Loucy (cell line): ENCODE measurements at regions not wholly inside any gene's neighbourhood (a gene's known extent, or its start where the extent isn't known, plus 50 kb on each side); places are given as distances from the start of the nearest gene placed in this dataset.

ENCODE experiments used
- H2AFZ ChIP-seq: fragments of 200-600 bp; sonication (generic); 2 replicates; pipeline ENCODE4 v1.6.0; 2016; ENCODE audit warnings: antibody characterized with exemption, mild to moderate bottlenecking, low read length, moderate library complexity
- H3F3A ChIP-seq: fragments of 200-600 bp; 2 replicates; pipeline ENCODE4 v1.6.0; 2016; ENCODE audit warnings: antibody characterized with exemption, low read depth, mild to moderate bottlenecking
- H3K27me3 ChIP-seq: fragments of 200-600 bp; sonication (generic); 2 replicates; pipeline ENCODE4 v1.6.1; 2014; ENCODE audit warnings: low read length, mild to moderate bottlenecking; ENCODE audit not compliant: insufficient read depth, poor library complexity, severe bottlenecking
- H3K36me3 ChIP-seq: fragments of 200-600 bp; sonication (generic); 2 replicates; pipeline ENCODE4 v1.6.1; 2016; ENCODE audit warnings: low read length; ENCODE audit not compliant: insufficient read depth
- H3K4me1 ChIP-seq: fragments of 200-600 bp; sonication (generic); 2 replicates; pipeline ENCODE4 v1.5.1; 2014; ENCODE audit warnings: low read length, mild to moderate bottlenecking; ENCODE audit not compliant: insufficient read depth, poor library complexity, severe bottlenecking
- H3K4me2 ChIP-seq: fragments of 200-600 bp; sonication (generic); 2 replicates; pipeline ENCODE4 v1.6.0; 2014; ENCODE audit warnings: antibody characterized with exemption, low read length, low read depth, mild to moderate bottlenecking; ENCODE audit not compliant: poor library complexity, severe bottlenecking
- H3K4me3 ChIP-seq: fragments of 200-600 bp; sonication (generic); 2 replicates; pipeline ENCODE4 v1.5.1; 2014; ENCODE audit warnings: low read length, mild to moderate bottlenecking, mixed read lengths; ENCODE audit not compliant: poor library complexity, severe bottlenecking
- H3K79me2 ChIP-seq: fragments of 200-600 bp; sonication (generic); 2 replicates; pipeline ENCODE4 v1.6.1; 2014; ENCODE audit warnings: low read length; ENCODE audit not compliant: insufficient read depth
- H3K9ac ChIP-seq: fragments of 200-600 bp; sonication (generic); 2 replicates; pipeline ENCODE4 v1.6.0; 2014; ENCODE audit warnings: mild to moderate bottlenecking, low read depth, low read length, moderate library complexity; ENCODE audit not compliant: poor library complexity, severe bottlenecking
- H3K9me2 ChIP-seq: fragments of 200-600 bp; sonication (generic); replicated peaks from 2 replicates; pipeline ENCODE4 v1.6.1; 2016; ENCODE audit warnings: low read depth, low read length, mixed read lengths
- H3K9me3 ChIP-seq: fragments of 200-600 bp; sonication (generic); 2 replicates; pipeline ENCODE4 v1.6.1; 2014; ENCODE audit warnings: mild to moderate bottlenecking, antibody characterized with exemption, low read length, low read depth; ENCODE audit not compliant: insufficient read depth
- H4K20me1 ChIP-seq: fragments of 200-600 bp; sonication (generic); 2 replicates; pipeline ENCODE4 v1.6.0; 2014; ENCODE audit warnings: antibody characterized with exemption, low read length, mild to moderate bottlenecking; ENCODE audit not compliant: insufficient read depth, poor library complexity, severe bottlenecking
- EZH2phosphoT487 ChIP-seq: fragments of 200-600 bp; IDR thresholded peaks from 2 replicates; pipeline ENCODE4 v1.6.1; 2018; ENCODE audit warnings: antibody characterized with exemption, mild to moderate bottlenecking, moderate library complexity, borderline replicate concordance
- TF ChIP-seq, protein P1 (sequence below): fragments of 200-600 bp; sonication (generic); conservative IDR thresholded peaks from 2 replicates; pipeline ENCODE4 v1.5.1; 2014; ENCODE audit warnings: mild to moderate bottlenecking, antibody characterized with exemption, low read length

DNA sequence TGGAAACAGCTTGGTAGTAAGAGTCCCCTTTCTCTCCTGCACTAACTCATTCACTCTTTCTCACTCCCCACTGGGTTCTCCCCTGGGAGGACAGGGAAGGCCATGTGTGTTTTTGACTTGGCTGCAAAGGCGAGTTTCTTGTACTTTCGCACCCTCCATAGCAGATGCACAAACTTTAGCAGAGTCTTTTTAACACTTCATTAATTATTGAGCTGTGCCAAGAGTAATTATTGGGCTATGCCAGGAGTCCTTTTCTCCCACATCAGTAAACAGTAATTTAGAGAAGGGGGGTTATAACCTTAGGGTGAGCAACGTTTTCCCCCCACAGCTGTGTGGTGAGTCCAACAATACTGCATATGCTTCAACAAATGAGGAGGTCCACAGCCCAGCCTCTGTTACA, 224.4 kb upstream of the ATP11B start:
- no peaks in the 10 kb centered on the region for H3K9me3 ChIP-seq
- no peak overlapping the region for H3K9ac ChIP-seq
- H3K27me3 ChIP-seq, result no peaks in the 10 kb centered on the region
- H3K4me2 ChIP-seq, result no peak overlapping the region
- no peaks in the 10 kb centered on the region for H4K20me1 ChIP-seq
- no peak overlapping the region for H3K4me3 ChIP-seq
- H3K9me2 ChIP-seq, result no peaks in the 10 kb centered on the region
- no peaks in the 10 kb centered on the region for H3F3A ChIP-seq
- no peak for TF ChIP-seq EZH2phosphoT487
- TF ChIP-seq, protein P1, sequence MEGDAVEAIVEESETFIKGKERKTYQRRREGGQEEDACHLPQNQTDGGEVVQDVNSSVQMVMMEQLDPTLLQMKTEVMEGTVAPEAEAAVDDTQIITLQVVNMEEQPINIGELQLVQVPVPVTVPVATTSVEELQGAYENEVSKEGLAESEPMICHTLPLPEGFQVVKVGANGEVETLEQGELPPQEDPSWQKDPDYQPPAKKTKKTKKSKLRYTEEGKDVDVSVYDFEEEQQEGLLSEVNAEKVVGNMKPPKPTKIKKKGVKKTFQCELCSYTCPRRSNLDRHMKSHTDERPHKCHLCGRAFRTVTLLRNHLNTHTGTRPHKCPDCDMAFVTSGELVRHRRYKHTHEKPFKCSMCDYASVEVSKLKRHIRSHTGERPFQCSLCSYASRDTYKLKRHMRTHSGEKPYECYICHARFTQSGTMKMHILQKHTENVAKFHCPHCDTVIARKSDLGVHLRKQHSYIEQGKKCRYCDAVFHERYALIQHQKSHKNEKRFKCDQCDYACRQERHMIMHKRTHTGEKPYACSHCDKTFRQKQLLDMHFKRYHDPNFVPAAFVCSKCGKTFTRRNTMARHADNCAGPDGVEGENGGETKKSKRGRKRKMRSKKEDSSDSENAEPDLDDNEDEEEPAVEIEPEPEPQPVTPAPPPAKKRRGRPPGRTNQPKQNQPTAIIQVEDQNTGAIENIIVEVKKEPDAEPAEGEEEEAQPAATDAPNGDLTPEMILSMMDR, result no peak
- no peak overlapping the region for H2AFZ ChIP-seq
- no peaks in the 10 kb centered on the region for H3K36me3 ChIP-seq
- H3K4me1 ChIP-seq, result peaks cover 9% of the 10 kb centered on the region
- H3K79me2 ChIP-seq, result no peaks in the 10 kb centered on the region

DNA sequence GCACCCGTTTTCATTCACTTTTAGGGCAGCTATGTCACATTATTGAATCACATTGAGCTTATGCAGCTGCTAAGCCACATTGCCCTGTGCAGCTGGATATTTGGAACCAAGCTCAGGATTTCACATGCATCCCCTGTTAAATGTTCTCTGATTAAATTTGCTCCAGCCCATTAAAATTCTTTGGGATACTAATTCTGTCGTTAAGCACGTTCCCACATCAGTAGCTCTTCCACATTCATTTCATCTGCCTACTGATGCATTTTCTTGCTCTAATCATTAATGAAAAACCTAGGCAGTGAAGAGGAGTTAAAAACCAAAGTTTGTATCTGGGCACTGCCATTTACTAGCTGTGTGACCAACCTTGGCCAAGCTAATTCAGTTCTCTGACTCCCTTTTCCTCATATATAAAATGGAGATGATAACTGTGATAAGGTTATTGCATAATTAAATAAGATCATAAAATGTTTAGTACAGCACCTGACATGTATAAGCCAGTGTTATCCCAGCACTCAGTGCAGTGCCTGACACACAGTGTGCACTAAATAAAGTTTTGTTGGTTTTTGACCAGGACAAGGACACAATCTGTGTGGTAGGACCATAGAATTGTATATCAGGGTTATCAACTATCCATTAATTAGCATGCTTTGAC, 222.2 kb upstream of the ATP11B start:
- Histone ChIP-seq H3F3A (no peaks in the 10 kb centered on the region), H3K79me2 (no peaks in the 10 kb centered on the region), H3K4me3 (no peak overlapping the region), H3K4me1 (peaks cover 3% of the 10 kb centered on the region), H3K9ac (no peak overlapping the region), H4K20me1 (no peaks in the 10 kb centered on the region), H3K36me3 (no peaks in the 10 kb centered on the region), H3K4me2 (no peak overlapping the region), H3K9me3 (no peaks in the 10 kb centered on the region), H3K27me3 (no peaks in the 10 kb centered on the region), H2AFZ (no peak overlapping the region), H3K9me2 (no peaks in the 10 kb centered on the region)
- TF ChIP-seq, protein P1, result no peak
- no peak for TF ChIP-seq EZH2phosphoT487

DNA sequence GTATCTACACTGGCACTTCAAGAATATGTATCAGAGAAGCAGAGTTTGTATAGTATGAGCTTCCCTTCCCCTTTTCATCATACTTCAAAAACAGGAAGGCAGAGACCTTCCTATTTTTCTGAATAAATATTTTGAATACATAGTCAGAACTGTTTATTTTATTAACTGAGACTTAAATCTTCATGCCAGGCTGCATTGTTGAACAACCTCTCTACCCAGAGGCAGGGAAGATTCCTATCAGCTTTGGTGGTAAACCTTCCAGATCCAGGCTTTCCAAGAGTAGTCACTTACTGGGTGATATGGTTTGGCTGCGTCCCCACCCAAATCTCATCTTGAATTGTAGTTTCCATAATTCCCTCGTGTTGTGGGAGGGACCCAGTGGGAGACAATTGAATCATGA, 217.4 kb upstream of the ATP11B start:
- Histone ChIP-seq H3K9me3 (no peaks in the 10 kb centered on the region), H3K9ac (no peak overlapping the region), H2AFZ (no peak overlapping the region), H3K4me2 (no peak overlapping the region), H3K79me2 (no peaks in the 10 kb centered on the region), H4K20me1 (no peaks in the 10 kb centered on the region), H3K36me3 (no peaks in the 10 kb centered on the region), H3K4me3 (no peak overlapping the region), H3K4me1 (no peaks in the 10 kb centered on the region), H3F3A (no peaks in the 10 kb centered on the region), H3K27me3 (no peaks in the 10 kb centered on the region), H3K9me2 (no peaks in the 10 kb centered on the region)
- TF ChIP-seq, protein P1, result no peak
- no peak for TF ChIP-seq EZH2phosphoT487
